GM04503 (cell line): ENCODE measurements at regions not wholly inside any gene's neighbourhood (a gene's known extent, or its start where the extent isn't known, plus 50 kb on each side); places are given as distances from the start of the nearest gene placed in this dataset.
A peak's percentile ranks its signal among the peaks of the same experiment; 100 is the strongest.

Source experiments
- DNase-seq: peaks from one replicate; pipeline ENCODE4 v3.0.0-alpha.2; 2012; ENCODE audit warnings: low read depth

GRCh38 chr15:100721758-100722550 is 119.6 kb downstream of the ASB7 start:
- peak; percentile 100 for DNase-seq

DNA sequence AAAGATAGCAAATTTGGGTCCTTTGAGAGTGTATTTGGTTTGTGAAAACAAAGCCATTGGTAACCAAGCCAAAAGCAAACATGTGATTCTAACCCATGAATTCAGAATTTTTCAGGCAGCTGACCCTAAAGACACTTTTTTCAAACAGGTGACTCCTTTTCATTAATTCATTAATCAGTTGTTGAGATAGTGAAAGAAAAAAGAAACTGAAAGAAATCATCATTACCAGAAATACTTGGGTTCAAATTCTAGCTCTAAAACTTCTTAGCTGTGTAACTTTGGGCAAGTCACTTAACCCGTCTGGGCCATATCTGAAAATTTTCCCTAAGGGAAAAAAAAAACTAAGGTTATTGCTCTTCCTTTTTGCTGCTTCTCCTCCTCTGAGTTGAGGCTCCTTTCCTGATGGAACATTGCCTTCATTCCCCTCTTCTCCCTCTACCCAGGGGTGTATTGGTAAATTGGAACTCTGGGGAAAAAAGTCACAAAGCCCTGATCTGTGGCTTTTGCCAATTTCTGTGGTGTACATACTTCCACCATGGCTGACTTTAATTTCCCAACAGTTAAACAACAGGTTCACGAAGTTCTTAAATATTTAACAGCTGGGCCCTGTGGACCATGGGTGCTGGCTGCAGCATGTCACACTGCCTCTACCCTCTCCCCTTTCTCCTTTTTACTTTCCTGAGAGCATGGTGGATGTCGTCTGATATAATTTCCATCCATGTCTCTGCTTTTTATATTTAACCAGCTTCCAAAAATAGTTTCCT is 120.3 kb downstream of the ASB7 start:
- no peak for DNase-seq

DNA sequence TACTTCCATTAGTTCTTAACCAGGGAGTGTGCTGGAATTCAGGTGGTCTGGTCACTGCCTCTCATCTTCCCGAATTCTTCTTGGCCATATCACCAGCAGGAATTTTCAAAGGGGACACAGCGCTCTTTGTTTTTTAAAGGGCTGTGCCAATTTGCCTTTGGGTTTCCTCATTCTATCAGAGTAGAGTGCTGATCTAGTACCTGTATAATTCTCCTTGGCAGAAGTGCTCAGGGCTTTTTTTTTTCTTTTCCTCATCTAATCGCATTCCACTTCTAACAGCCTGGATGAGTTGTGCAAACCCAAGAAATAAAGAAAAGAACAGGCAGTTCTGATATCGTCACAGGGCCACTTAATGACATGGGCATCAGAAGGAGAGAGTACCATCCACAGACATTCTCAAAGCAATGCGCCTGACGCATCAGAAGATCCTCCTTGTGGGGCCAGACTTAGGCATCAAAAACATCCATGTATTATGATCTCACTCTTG is 121.0 kb downstream of the ASB7 start:
- no peak for DNase-seq

GRCh38 chr15:100725121-100726069 is 123.0 kb downstream of the ASB7 start:
- DNase-seq, result peak; percentile 47

- DNase-seq, result no peak
These were observed 123.7 kb downstream of the ASB7 start for GRCh38 chr15:100726070-100726420.

GRCh38 chr15:100726421-100727190 is 124.2 kb downstream of the ASB7 start:
- DNase-seq, result no peak

DNA sequence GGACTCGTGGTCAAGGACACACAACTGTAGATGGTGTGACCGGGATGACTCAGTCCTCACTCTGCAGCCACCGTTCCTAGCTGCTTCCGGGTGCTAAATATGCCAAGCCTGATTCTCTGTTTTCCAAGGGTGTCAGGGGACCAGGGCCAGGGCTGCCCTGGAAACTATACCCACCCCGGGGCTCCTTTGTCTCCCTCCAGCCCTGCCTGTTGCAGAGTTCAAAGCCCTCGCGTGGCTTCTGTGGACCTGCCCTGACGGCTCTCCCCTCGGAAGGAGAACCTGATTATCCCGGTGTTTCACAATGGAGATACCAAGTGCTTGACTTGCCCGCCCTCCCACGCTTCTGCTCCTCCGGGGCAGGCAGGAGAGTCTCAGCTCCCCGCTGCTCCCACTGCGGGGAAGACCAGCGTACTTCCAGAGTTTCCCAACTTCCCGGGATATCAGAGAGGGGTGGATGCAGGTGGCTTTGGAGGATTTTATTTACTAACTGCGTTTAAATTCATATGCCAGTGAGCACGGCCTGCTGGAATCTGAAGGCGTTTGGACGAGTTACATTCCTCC is 125.0 kb downstream of the ASB7 start:
- no peak for DNase-seq

- DNase-seq, result no peak
These were observed 126.2 kb downstream of the ASB7 start for GRCh38 chr15:100728371-100729201.

- no peak for DNase-seq
These were observed 127.1 kb downstream of the ASB7 start for GRCh38 chr15:100729461-100729860.

DNA sequence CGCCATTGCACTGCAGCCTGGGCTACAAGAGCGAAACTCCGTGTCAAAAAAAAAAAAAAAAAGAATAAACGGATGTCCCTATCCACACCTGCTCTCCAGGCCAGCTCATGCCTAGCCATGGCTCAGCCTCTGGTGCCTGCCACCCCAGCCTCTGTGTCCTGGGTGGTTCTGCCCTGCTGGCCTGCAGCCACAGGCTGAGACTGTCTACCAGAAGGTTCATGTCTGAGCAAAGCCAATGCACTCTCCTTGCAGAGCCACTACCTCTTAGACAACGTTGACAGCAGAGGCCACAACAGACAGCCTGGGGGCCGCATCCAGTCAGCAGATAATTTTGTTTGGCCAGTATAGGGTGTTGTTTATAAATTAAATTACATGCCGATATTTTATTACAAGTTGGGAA is 127.7 kb downstream of the ASB7 start:
- DNase-seq, result no peak

GRCh38 chr15:100730655-100731266 is 128.4 kb downstream of the ASB7 start:
- no peak for DNase-seq

DNA sequence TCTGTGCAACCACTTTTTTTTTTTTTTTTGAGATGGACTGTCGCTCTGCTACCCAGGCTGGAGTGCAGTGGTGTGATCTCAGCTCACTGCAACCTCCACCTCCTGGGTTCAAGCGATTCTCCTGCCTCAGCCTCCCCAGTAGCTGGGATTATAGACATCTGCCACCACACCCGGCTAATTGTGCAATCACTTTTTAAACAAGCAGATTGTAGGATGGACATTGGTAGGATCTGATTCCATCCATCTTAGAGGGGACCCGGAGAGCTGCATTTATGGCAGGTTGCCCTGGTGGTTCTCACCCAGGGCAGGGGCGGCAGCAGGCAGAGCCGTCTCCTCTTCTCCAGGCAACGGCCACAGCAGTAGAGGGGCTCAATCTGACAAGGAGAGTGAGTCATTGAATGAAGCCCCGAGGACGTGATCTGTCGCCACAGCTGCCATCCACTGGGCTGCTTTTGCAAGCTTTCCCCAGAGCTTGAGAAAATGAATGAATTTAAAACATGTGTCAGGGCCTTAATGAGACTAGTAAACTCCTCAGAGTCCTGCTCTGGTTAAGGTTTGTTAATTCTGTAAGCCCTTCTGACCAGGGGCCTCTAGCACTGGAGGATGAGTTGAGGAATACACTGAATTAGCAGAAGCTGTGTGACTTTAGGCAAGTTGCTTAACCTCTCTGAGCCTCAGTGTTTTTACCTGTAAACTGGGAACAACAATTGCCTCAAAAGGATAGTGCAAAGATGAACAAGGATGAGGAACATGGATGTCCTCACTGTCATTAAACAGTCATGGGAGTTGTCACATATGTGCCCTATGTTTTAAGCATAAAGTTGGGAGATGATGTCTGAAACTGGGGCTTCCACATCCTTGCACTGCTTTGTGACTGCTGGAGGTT is 129.1 kb downstream of the ASB7 start:
- DNase-seq, result peak; percentile 37

DNA sequence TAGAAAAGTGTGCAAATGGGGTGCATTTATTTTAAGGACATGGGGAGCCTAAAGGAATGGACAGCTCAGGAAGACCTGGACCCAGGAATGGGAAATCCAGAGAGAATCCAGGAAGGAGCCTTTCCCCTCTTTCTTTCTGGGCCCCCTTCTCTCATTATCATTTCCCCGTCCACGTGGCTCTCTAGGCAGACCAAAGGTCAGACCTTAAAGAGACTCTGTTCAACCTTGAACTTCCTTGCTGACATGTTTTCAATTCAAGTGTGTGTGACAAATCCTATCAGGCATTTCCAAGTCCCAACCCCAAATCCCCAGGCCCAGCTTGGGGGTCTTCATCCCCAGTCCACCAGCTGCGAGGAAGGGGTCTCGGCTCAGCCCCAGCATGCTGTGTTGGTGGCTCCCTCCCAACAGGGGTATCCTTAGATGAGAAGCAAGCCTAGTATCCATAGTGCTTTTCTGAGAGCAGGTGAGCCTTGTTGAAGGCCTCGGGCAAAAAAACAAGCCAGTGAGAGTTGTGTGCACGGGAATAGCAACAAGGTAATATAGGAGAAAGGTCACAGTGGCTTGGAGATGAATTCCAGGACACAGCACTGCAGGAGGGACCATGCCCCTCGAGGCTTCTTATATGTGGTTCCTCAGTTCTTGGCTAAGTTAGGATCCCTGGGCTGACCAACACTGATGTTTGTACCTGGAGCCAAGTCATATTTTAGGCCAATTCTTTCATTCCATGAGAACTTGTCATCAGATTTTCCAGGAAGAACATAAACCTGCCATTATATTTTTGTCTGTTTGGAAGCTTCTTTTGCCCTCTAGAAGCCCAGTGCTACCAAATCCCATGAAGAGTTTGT is 130.0 kb downstream of the ASB7 start:
- peak; percentile 72 for DNase-seq

- peak; percentile 95 for DNase-seq
These were observed 130.9 kb downstream of the ASB7 start for GRCh38 chr15:100733101-100733842.

- DNase-seq, result peak; percentile 49
These were observed 131.4 kb downstream of the ASB7 start for GRCh38 chr15:100733843-100734185.

- no peak for DNase-seq
These were observed 132.2 kb downstream of the ASB7 start for GRCh38 chr15:100734586-100734985.
